Lower leg skin (tissue), 3 donors: ENCODE measurements at regions not wholly inside any gene's neighbourhood (a gene's known extent, or its start where the extent isn't known, plus 50 kb on each side); places are given as distances from the start of the nearest gene placed in this dataset.

Experiments
- CTCF ChIP-seq, 3 donors: fragments of 450-650 bp; IDR thresholded peaks; one replicate each; pipeline ENCODE4 v1.5.1; 2016; ENCODE audit warnings: antibody characterized with exemption in 3 of 3, mild to moderate bottlenecking in 3 of 3, moderate library complexity in 2 of 3
- POLR2A ChIP-seq, 2 donors: fragments of 450-650 bp; IDR thresholded peaks; one replicate each; pipeline ENCODE4 v1.6.1; 2016 to 2017; ENCODE audit warnings: antibody characterized with exemption in 2 of 2, mild to moderate bottlenecking in 1 of 2, moderate library complexity in 1 of 2

DNA sequence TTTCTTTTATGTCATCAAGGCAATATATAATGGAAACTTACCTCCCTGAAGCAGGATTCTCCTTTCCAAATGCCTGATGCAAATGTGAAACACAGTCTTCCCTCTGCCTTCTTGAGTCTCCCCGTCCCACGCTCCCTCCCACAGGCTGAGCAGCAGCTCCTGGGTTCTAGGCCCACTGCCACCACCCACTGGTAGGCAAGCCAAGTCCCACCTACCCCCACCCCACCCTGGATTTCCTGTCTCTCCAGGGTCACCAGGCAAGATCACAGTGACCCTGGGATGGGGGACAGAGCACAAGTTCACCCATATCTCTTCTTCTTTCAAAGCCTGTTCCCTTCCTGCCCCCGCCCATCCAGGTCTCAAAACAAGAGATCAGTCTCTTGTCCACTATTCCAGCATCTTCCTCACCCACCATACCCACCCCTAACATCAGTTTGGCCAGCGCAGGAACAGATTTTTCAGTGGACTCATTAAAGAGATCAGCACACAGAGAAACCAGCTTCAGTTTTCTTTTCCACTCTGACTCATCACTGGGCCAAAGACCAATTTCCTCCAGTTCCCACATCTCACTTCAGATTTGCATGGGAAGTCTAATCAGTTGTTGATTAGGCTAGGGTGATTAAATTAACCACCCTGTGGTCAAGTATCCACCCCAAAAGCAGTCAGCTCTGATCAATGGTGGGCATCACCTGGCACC, 151.5 kb downstream of the ACTL7B start:
- TF ChIP-seq CTCF (IDR thresholded peaks at IDR 0.05) (no peak), POLR2A (IDR thresholded peaks at IDR 0.05) (no peak)
